ENCODE measurements at regions not wholly inside any gene's neighbourhood (a gene's known extent, or its start where the extent isn't known, plus 50 kb on each side); places are given as distances from the start of the nearest gene placed in this dataset.

- Histone ChIP-seq H3K27ac (ENCODE audit: low read depth in 2 of 2, low read length in 2 of 2) (peak overlapping the region; percentile 27 to 82), H3K4me3 (ENCODE audit: low read length in 3 of 3) (no peak overlapping the region), H3K27me3 (ENCODE audit: control insufficient read depth, insufficient read depth, low read length) (no peaks in the 10 kb centered on the region), H3K9me3 (ENCODE audit: control insufficient read depth in 2 of 3, insufficient read depth in 1 of 3, low read length in 3 of 3) (no peaks in the 10 kb centered on the region), H3K36me3 (ENCODE audit: control insufficient read depth in 2 of 3, insufficient read depth in 3 of 3, low read length in 3 of 3) (no peaks in the 10 kb centered on the region), H3K9ac (ENCODE audit: low read length in 3 of 3) (no peak overlapping the region), H3K4me1 (ENCODE audit: control insufficient read depth in 2 of 3, insufficient read depth in 2 of 3, low read depth in 1 of 3, low read length in 3 of 3) (peaks cover 4 to 28% (median 16%) of the 10 kb centered on the region in 3 donors)
- TF ChIP-seq CTCF (IDR thresholded peaks at IDR 0.05; ENCODE audit: borderline replicate concordance, extremely low read depth, insufficient read depth), result no peak
- FAIRE-seq (no peak), DNase-seq (peak in 1 of 5 donors; percentile 22)
- intact Hi-C loops (cut with DNase I), result no loop called here
Measured at GRCh38 chr2:62568983-62569837, 63.2 kb upstream of the TMEM17 start.

- FAIRE-seq (no peak), DNase-seq (peak in 1 of 5 donors; percentile 4)
- no peak overlapping the region for H3K9ac ChIP-seq (ENCODE audit: low read length in 3 of 3)
- H3K9me3 ChIP-seq (ENCODE audit: control insufficient read depth in 2 of 3, insufficient read depth in 1 of 3, low read length in 3 of 3), result no peaks in the 10 kb centered on the region
- no peak overlapping the region for H3K4me3 ChIP-seq (ENCODE audit: low read length in 3 of 3)
- H3K4me1 ChIP-seq (ENCODE audit: control insufficient read depth in 2 of 3, insufficient read depth in 2 of 3, low read depth in 1 of 3, low read length in 3 of 3), result peaks cover 4 to 28% (median 16%) of the 10 kb centered on the region in 3 donors
- intact Hi-C loops (cut with DNase I), result no loop called here
- peak overlapping the region in 1 of 2 donors; percentile 41 for H3K27ac ChIP-seq (ENCODE audit: low read depth in 2 of 2, low read length in 2 of 2)
- H3K36me3 ChIP-seq (ENCODE audit: control insufficient read depth in 2 of 3, insufficient read depth in 3 of 3, low read length in 3 of 3), result no peaks in the 10 kb centered on the region
- no peaks in the 10 kb centered on the region for H3K27me3 ChIP-seq (ENCODE audit: control insufficient read depth, insufficient read depth, low read length)
- TF ChIP-seq CTCF (IDR thresholded peaks at IDR 0.05; ENCODE audit: borderline replicate concordance, extremely low read depth, insufficient read depth), result no peak
Measured at GRCh38 chr2:62568074-62568473, 62.1 kb upstream of the TMEM17 start.

- no peak for DNase-seq
- Histone ChIP-seq H3K9me3 (ENCODE audit: control insufficient read depth in 2 of 3, insufficient read depth in 1 of 3, low read length in 3 of 3) (no peaks in the 10 kb centered on the region), H3K4me3 (ENCODE audit: low read length in 3 of 3) (no peak overlapping the region), H3K4me1 (ENCODE audit: control insufficient read depth in 2 of 3, insufficient read depth in 2 of 3, low read depth in 1 of 3, low read length in 3 of 3) (peaks cover 4 to 28% (median 16%) of the 10 kb centered on the region in 3 donors), H3K9ac (ENCODE audit: low read length in 3 of 3) (no peak overlapping the region), H3K36me3 (ENCODE audit: control insufficient read depth in 2 of 3, insufficient read depth in 3 of 3, low read length in 3 of 3) (no peaks in the 10 kb centered on the region), H3K27me3 (ENCODE audit: control insufficient read depth, insufficient read depth, low read length) (no peaks in the 10 kb centered on the region), H3K27ac (ENCODE audit: low read depth in 2 of 2, low read length in 2 of 2) (peak overlapping the region in 1 of 2 donors; percentile 41)
- FAIRE-seq, result no peak
- intact Hi-C loops (cut with DNase I), result no loop called here
- TF ChIP-seq CTCF (IDR thresholded peaks at IDR 0.05; ENCODE audit: borderline replicate concordance, extremely low read depth, insufficient read depth), result no peak
Measured at GRCh38 chr2:62567669-62568068, 61.7 kb upstream of the TMEM17 start.
